DND-41 (cell line): ENCODE measurements at regions not wholly inside any gene's neighbourhood (a gene's known extent, or its start where the extent isn't known, plus 50 kb on each side); places are given as distances from the start of the nearest gene placed in this dataset.

ENCODE experiments used
- CTCF ChIP-seq: IDR thresholded peaks from 2 replicates; pipeline ENCODE4 v1.5.1; 2012; ENCODE audit warnings: borderline replicate concordance, low read length, moderate library complexity, mild to moderate bottlenecking; ENCODE audit not compliant: poor library complexity, severe bottlenecking; ENCODE audit errors: extremely low read depth
- EZH2 ChIP-seq: IDR thresholded peaks from 3 replicates; pipeline ENCODE4 v1.6.1; 2012; ENCODE audit warnings: borderline replicate concordance, low read depth, mild to moderate bottlenecking, moderate library complexity, low read length, inconsistent platforms; ENCODE audit not compliant: severe bottlenecking

GRCh38 chr1:229027158-229027557 lies 243.8 kb upstream of the RAB4A start:
- TF ChIP-seq EZH2 (no peak), CTCF (no peak)
